GM12878 (cell line): ENCODE measurements at regions not wholly inside any gene's neighbourhood (a gene's known extent, or its start where the extent isn't known, plus 50 kb on each side); places are given as distances from the start of the nearest gene placed in this dataset.

Source experiments
- EZH2 ChIP-seq: IDR thresholded peaks from 2 replicates; pipeline ENCODE4 v1.6.1; 2012; ENCODE audit warnings: low read depth, mild to moderate bottlenecking, control low read depth, inconsistent platforms, low read length, borderline replicate concordance; ENCODE audit not compliant: control insufficient read depth
- KDM1A ChIP-seq: fragments of 200-600 bp; sonication (generic); IDR thresholded peaks from 2 replicates; pipeline ENCODE4 v1.6.1; 2016; ENCODE audit warnings: borderline replicate concordance
- SIX5 ChIP-seq: IDR thresholded peaks from 2 replicates; pipeline ENCODE4 v1.6.1; 2011; ENCODE audit warnings: mild to moderate bottlenecking, low read depth, low read length, moderate library complexity; ENCODE audit not compliant: severe bottlenecking
- ZNF274 ChIP-seq: IDR thresholded peaks from one replicate; pipeline ENCODE4 v1.8.0; 2011; ENCODE audit not compliant: insufficient read length, insufficient read depth
- TF ChIP-seq, protein P1 (sequence below), 3 experiments: IDR thresholded peaks in 2 of 3; conservative IDR thresholded peaks in 1 of 3; 2 replicates each; pipeline ENCODE4 v1.5.1; 2011; ENCODE audit warnings: low read depth in 3 of 3, low read length in 3 of 3, mild to moderate bottlenecking in 3 of 3, control low read depth in 2 of 3, moderate library complexity in 2 of 3, inconsistent platforms in 1 of 3, mixed read lengths in 1 of 3; ENCODE audit not compliant: control insufficient read depth in 2 of 3, insufficient read depth in 1 of 3; ENCODE audit errors: extremely low read depth in 1 of 3
- TF ChIP-seq, protein P2 (sequence below): IDR thresholded peaks from 2 replicates; pipeline ENCODE4 v1.6.1; 2011; ENCODE audit warnings: borderline replicate concordance, low read depth, mild to moderate bottlenecking, moderate library complexity, mixed read lengths, low read length; ENCODE audit not compliant: insufficient read depth; ENCODE audit errors: extremely low read length

DNA sequence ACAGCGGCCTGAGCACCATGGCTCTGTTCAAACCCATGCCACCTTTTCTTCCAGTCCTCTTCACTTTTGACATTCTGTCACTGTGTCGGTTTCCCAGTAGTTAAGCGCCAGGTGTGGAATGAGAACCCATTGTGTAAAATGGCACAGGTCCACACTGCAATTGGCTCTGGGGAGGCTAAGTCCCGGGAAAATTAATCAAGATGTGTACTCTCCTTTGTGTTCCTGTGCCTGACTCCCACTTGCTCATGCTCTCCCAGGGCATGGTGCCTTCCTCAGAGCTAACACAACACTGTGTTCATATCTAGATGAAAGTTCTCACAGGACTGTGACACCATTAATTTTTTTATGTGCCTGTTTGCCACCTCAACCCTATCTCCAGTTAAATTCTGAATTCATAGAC is 59.0 kb upstream of the BTG3 start:
- TF ChIP-seq, protein P1, sequence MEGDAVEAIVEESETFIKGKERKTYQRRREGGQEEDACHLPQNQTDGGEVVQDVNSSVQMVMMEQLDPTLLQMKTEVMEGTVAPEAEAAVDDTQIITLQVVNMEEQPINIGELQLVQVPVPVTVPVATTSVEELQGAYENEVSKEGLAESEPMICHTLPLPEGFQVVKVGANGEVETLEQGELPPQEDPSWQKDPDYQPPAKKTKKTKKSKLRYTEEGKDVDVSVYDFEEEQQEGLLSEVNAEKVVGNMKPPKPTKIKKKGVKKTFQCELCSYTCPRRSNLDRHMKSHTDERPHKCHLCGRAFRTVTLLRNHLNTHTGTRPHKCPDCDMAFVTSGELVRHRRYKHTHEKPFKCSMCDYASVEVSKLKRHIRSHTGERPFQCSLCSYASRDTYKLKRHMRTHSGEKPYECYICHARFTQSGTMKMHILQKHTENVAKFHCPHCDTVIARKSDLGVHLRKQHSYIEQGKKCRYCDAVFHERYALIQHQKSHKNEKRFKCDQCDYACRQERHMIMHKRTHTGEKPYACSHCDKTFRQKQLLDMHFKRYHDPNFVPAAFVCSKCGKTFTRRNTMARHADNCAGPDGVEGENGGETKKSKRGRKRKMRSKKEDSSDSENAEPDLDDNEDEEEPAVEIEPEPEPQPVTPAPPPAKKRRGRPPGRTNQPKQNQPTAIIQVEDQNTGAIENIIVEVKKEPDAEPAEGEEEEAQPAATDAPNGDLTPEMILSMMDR (IDR thresholded peaks at IDR 0.05 in 2 of 3, conservative IDR thresholded peaks at IDR 0.05 in 1 of 3; ENCODE audit: control insufficient read depth in 2 of 3, extremely low read depth in 1 of 3, insufficient read depth in 1 of 3, low read depth in 3 of 3, low read length in 3 of 3) = no peak
- TF ChIP-seq KDM1A (no peak), EZH2 (no peak), SIX5 (no peak), ZNF274 (no peak)
- TF ChIP-seq, protein P2, sequence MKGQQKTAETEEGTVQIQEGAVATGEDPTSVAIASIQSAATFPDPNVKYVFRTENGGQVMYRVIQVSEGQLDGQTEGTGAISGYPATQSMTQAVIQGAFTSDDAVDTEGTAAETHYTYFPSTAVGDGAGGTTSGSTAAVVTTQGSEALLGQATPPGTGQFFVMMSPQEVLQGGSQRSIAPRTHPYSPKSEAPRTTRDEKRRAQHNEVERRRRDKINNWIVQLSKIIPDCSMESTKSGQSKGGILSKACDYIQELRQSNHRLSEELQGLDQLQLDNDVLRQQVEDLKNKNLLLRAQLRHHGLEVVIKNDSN = no peak
